SU-DHL-6 (cell line): ENCODE measurements at regions not wholly inside any gene's neighbourhood (a gene's known extent, or its start where the extent isn't known, plus 50 kb on each side); places are given as distances from the start of the nearest gene placed in this dataset.

Experiments used
- H2AFZ ChIP-seq: fragments of 200-600 bp; sonication (generic); 2 replicates; pipeline ENCODE4 v1.6.1; 2014; ENCODE audit warnings: low read depth, mild to moderate bottlenecking, moderate library complexity, mixed read lengths, antibody characterized with exemption, low read length; ENCODE audit not compliant: severe bottlenecking
- H3F3A ChIP-seq: fragments of 200-600 bp; shearing (Covaris generic); 2 replicates; pipeline ENCODE4 v1.6.0; 2016; ENCODE audit warnings: antibody characterized with exemption, mild to moderate bottlenecking; ENCODE audit not compliant: insufficient read depth
- H3K27ac ChIP-seq: fragments of 200-600 bp; sonication (generic); 2 replicates; pipeline ENCODE4 v1.5.1; 2016; ENCODE audit warnings: low read depth, mild to moderate bottlenecking, low read length, moderate library complexity, mixed read lengths
- H3K27me3 ChIP-seq: fragments of 200-600 bp; sonication (generic), shearing (Covaris generic); 2 replicates; pipeline ENCODE4 v1.6.0; 2014; ENCODE audit warnings: mild to moderate bottlenecking, low read length
- H3K36me3 ChIP-seq: fragments of 200-600 bp; sonication (generic); 2 replicates; pipeline ENCODE4 v1.6.1; 2014; ENCODE audit warnings: mild to moderate bottlenecking, low read length, mixed read lengths
- H3K4me2 ChIP-seq: fragments of 300-600, 200-600 bp; shearing (Covaris generic), sonication (generic); 2 replicates; pipeline ENCODE4 v1.6.0; 2014; ENCODE audit warnings: low read length, low read depth, mild to moderate bottlenecking; ENCODE audit not compliant: poor library complexity, severe bottlenecking
- H3K4me3 ChIP-seq: fragments of 200-600 bp; sonication (generic); 2 replicates; pipeline ENCODE4 v1.5.1; 2014; ENCODE audit warnings: antibody characterized with exemption, low read length, mild to moderate bottlenecking, mixed read lengths; ENCODE audit not compliant: insufficient read depth, poor library complexity, severe bottlenecking
- H3K79me2 ChIP-seq: fragments of 200-600 bp; sonication (generic); 2 replicates; pipeline ENCODE4 v1.6.1; 2014; ENCODE audit warnings: mild to moderate bottlenecking, low read length, moderate library complexity; ENCODE audit not compliant: insufficient read depth
- H3K9ac ChIP-seq: fragments of 200-600 bp; sonication (generic); 2 replicates; pipeline ENCODE4 v1.7.0; 2014; ENCODE audit warnings: mild to moderate bottlenecking, low read length
- H3K9me2 ChIP-seq: fragments of 200-600 bp; sonication (generic); replicated peaks from 2 replicates; pipeline ENCODE4 v1.6.1; 2014; ENCODE audit warnings: low read length; ENCODE audit not compliant: insufficient read depth
- H3K9me3 ChIP-seq: fragments of 200-600 bp; sonication (generic); 2 replicates; pipeline ENCODE4 v1.6.1; 2014; ENCODE audit warnings: low read length, mixed read lengths; ENCODE audit not compliant: insufficient read depth
- H4K20me1 ChIP-seq: fragments of 200-600 bp; sonication (generic); 2 replicates; pipeline ENCODE4 v1.6.1; 2014; ENCODE audit warnings: low read depth, mild to moderate bottlenecking, antibody characterized with exemption, low read length, moderate library complexity, mixed read lengths
- EZH2phosphoT487 ChIP-seq: fragments of 200-600 bp; sonication (generic), shearing (Covaris generic); conservative IDR thresholded peaks from 2 replicates; pipeline ENCODE4 v1.6.1; 2018; ENCODE audit warnings: mild to moderate bottlenecking, antibody characterized with exemption, low read length, moderate library complexity, mixed read lengths
- TF ChIP-seq, protein P1 (sequence below): fragments of 200-600 bp; sonication (generic); IDR thresholded peaks from one replicate; pipeline ENCODE4 v1.5.1; 2017; ENCODE audit warnings: antibody characterized with exemption, mild to moderate bottlenecking, low read length, moderate library complexity; ENCODE audit not compliant: insufficient read depth, poor library complexity, severe bottlenecking

DNA sequence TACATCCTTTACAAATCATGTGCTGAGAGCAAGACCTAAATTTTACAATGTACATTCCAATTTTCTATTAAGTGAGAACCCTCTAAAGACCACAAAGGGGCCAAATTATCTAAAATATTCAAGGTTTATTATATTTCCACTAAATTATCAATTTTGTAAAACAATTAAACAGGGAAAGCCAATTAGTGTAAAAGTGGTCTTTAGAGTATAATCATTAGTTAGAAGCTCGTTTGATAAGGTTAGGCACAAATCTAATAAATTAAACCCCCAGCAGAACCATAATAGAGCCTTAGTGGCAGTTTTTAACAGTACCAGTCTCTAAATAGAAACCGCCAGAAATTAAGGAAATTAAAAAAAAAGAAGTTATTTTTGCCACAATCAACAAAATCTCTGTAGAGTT is 249.1 kb upstream of the MANEA start:
- no peaks in the 10 kb centered on the region for H3K27me3 ChIP-seq
- no peaks in the 10 kb centered on the region for H4K20me1 ChIP-seq
- H3K79me2 ChIP-seq = no peaks in the 10 kb centered on the region
- no peaks in the 10 kb centered on the region; the same call in 1 of the 2 replicates for H3K36me3 ChIP-seq
- no peak overlapping the region for H3K27ac ChIP-seq
- H3K9me3 ChIP-seq = no peaks in the 10 kb centered on the region
- TF ChIP-seq, protein P1, sequence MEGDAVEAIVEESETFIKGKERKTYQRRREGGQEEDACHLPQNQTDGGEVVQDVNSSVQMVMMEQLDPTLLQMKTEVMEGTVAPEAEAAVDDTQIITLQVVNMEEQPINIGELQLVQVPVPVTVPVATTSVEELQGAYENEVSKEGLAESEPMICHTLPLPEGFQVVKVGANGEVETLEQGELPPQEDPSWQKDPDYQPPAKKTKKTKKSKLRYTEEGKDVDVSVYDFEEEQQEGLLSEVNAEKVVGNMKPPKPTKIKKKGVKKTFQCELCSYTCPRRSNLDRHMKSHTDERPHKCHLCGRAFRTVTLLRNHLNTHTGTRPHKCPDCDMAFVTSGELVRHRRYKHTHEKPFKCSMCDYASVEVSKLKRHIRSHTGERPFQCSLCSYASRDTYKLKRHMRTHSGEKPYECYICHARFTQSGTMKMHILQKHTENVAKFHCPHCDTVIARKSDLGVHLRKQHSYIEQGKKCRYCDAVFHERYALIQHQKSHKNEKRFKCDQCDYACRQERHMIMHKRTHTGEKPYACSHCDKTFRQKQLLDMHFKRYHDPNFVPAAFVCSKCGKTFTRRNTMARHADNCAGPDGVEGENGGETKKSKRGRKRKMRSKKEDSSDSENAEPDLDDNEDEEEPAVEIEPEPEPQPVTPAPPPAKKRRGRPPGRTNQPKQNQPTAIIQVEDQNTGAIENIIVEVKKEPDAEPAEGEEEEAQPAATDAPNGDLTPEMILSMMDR = no peak
- TF ChIP-seq EZH2phosphoT487 = no peak
- no peak overlapping the region for H3K4me2 ChIP-seq
- H3F3A ChIP-seq = no peaks in the 10 kb centered on the region
- no peak overlapping the region for H3K9ac ChIP-seq
- no peaks in the 10 kb centered on the region for H3K9me2 ChIP-seq
- H2AFZ ChIP-seq = no peak overlapping the region
- no peak overlapping the region for H3K4me3 ChIP-seq

DNA sequence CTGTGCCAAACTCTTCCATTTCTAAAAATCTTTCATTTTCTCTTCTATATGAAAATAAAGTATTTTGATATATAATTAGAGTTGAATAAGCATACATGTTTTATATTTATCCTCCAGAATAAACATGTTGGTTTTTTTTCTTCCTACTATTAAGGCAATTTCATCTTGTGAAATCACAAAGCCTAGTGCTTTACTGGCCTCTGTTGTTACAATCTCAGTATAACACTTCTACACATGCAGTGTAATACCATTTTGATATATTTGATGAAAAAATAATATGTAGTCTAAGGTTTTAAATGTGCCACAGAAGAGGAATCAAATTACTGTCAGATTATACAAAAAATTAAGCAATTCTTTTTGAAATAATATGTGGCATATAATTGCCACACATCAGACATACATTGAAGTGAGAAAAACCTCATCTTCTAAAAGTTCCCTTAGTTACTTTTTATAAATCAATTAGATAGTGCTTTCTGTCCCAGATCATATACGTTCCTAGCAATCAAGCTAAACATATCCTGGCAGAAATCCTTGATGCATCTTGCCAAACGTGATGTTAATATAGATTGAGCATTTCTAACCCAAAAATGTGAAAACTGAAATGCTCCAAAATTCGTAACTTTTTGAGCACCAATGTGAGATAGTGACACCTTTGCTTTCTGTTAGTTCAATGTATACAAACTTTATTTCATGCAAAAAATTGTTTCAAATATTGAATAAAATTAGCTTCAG is 225.1 kb upstream of the MANEA start:
- Histone ChIP-seq H3K9me3 (no peaks in the 10 kb centered on the region), H3K4me2 (no peak overlapping the region), H3K27me3 (no peaks in the 10 kb centered on the region), H3F3A (no peaks in the 10 kb centered on the region), H4K20me1 (no peaks in the 10 kb centered on the region), H3K27ac (no peak overlapping the region), H3K9me2 (no peaks in the 10 kb centered on the region), H3K9ac (no peak overlapping the region), H3K4me3 (no peak overlapping the region), H2AFZ (no peak overlapping the region), H3K36me3 (no peaks in the 10 kb centered on the region), H3K79me2 (no peaks in the 10 kb centered on the region)
- no peak for TF ChIP-seq EZH2phosphoT487

- Histone ChIP-seq H3K4me3 (no peak overlapping the region), H4K20me1 (no peaks in the 10 kb centered on the region), H2AFZ (no peak overlapping the region), H3K79me2 (no peaks in the 10 kb centered on the region), H3K9ac (no peak overlapping the region), H3K27me3 (no peaks in the 10 kb centered on the region), H3K9me3 (no peaks in the 10 kb centered on the region), H3K27ac (no peak overlapping the region), H3K36me3 (no peaks in the 10 kb centered on the region), H3K4me2 (no peak overlapping the region), H3F3A (no peaks in the 10 kb centered on the region), H3K9me2 (no peaks in the 10 kb centered on the region)
- TF ChIP-seq EZH2phosphoT487 = no peak
- TF ChIP-seq, protein P1 = no peak
Measured at GRCh38 chr6:95354551-95354950, 222.8 kb upstream of the MANEA start.

DNA sequence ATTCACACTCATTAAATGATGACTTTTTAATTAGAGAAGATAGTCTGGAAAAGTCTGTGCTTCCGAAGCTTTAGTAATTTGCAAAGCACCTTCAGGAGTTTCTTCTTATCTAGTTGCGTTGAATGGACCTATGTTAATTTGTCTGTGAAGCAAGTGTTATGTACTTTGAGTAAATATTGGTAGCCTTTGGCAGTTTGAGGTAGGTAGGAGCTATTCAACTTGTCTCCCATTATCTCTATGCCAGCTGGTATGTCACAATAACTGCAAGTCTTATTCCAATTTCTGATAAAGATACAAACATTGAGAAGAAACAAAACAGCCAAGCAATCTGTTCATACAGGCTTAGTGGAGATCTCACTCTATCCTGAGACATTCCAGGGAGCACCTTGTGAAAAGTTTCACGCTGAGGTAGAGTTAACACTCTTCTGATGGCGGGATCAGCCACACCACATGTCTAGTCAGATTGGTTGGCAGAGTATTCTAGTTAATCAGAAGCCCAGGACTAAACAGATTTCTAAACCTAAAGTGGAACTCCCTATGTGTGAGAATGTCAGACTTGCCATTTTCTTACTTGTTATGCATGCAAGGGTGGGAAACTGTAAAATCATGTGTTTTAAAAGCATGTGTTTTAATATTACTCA is 219.8 kb upstream of the MANEA start:
- H3K9ac ChIP-seq = no peak overlapping the region
- H3K36me3 ChIP-seq = no peaks in the 10 kb centered on the region
- no peaks in the 10 kb centered on the region for H3K9me3 ChIP-seq
- no peaks in the 10 kb centered on the region for H3K27me3 ChIP-seq
- H3K27ac ChIP-seq = no peak overlapping the region
- no peak overlapping the region for H3K4me3 ChIP-seq
- H3F3A ChIP-seq = no peaks in the 10 kb centered on the region
- no peak overlapping the region for H2AFZ ChIP-seq
- H3K79me2 ChIP-seq = no peaks in the 10 kb centered on the region
- no peaks in the 10 kb centered on the region for H4K20me1 ChIP-seq
- no peak for TF ChIP-seq EZH2phosphoT487
- TF ChIP-seq, protein P1 = no peak
- H3K4me2 ChIP-seq = no peak overlapping the region
- no peaks in the 10 kb centered on the region for H3K9me2 ChIP-seq
